Peyer's patch (tissue), 4 donors: ENCODE measurements at regions not wholly inside any gene's neighbourhood (a gene's known extent, or its start where the extent isn't known, plus 50 kb on each side); places are given as distances from the start of the nearest gene placed in this dataset.

Experiments
- DNase-seq, 3 donors: peaks; one replicate each; pipeline ENCODE4 v3.0.0-alpha.2; 2017 to 2019
- H3K27ac ChIP-seq, 4 donors: fragments of 200-600 bp; sonication (generic); one replicate each; pipeline ENCODE4 v1.5.1; 2016 to 2019
- H3K27me3 ChIP-seq, 2 donors: fragments of 200-600 bp; sonication (generic); one replicate each; pipeline ENCODE4 v1.5.1; 2019
- H3K36me3 ChIP-seq, 3 donors: fragments of 200-600 bp; sonication (generic); one replicate each; pipeline ENCODE4 v1.5.1; 2016 to 2019
- H3K4me1 ChIP-seq, 4 donors: fragments of 200-600 bp; sonication (generic); one replicate each; pipeline ENCODE4 v1.5.1; 2016 to 2019
- H3K4me3 ChIP-seq, 4 donors: fragments of 200-600 bp; sonication (generic); 1 replicate in 3 of 4; 2 replicates in 1 of 4; pipeline ENCODE4 v1.5.1; 2016 to 2019; ENCODE audit warnings: mild to moderate bottlenecking in 1 of 4
- H3K9me3 ChIP-seq, 4 donors: fragments of 200-600 bp; sonication (generic); one replicate each; pipeline ENCODE4 v1.5.1; 2016 to 2019; ENCODE audit warnings: mild to moderate bottlenecking in 1 of 4
- POLR2A ChIP-seq, 2 donors: fragments of 450-650 bp; IDR thresholded peaks; one replicate each; pipeline ENCODE4 v1.5.1; 2017; ENCODE audit warnings: antibody characterized with exemption in 2 of 2, mild to moderate bottlenecking in 2 of 2, moderate library complexity in 2 of 2
- TF ChIP-seq, protein P1 (sequence below), 6 experiments: fragments of 450-650 bp in 4 of 6; fragments of 200-600 bp in 2 of 6; sonication (generic) in 1 of 6; IDR thresholded peaks; one replicate each; pipeline ENCODE4 v1.5.1; 2017 to 2019; ENCODE audit warnings: antibody characterized with exemption in 6 of 6, mild to moderate bottlenecking in 3 of 6, moderate library complexity in 1 of 6

DNA sequence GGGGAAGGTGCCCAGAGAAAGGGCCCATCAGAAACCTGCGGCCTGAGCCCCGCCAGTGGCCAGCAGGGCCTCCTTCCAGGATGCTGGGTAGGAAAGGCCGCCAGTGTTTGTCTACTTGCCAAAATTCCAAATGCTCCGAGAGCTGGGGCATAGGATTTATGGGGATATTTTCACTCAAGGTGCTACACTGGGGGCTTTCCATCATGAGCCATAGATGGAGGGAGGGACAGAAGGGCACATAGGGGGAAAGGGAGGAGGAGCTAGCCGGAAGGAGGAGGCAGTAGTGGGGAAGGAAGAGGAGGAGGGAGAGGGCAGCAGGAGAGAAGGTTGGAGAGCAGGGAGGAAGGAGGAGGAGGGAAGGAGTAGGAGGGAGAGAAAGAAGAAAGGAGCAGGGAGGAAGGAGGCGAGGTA is 494.7 kb upstream of the PROK2 start:
- no peak for TF ChIP-seq POLR2A (IDR thresholded peaks at IDR 0.05)
- TF ChIP-seq, protein P1, sequence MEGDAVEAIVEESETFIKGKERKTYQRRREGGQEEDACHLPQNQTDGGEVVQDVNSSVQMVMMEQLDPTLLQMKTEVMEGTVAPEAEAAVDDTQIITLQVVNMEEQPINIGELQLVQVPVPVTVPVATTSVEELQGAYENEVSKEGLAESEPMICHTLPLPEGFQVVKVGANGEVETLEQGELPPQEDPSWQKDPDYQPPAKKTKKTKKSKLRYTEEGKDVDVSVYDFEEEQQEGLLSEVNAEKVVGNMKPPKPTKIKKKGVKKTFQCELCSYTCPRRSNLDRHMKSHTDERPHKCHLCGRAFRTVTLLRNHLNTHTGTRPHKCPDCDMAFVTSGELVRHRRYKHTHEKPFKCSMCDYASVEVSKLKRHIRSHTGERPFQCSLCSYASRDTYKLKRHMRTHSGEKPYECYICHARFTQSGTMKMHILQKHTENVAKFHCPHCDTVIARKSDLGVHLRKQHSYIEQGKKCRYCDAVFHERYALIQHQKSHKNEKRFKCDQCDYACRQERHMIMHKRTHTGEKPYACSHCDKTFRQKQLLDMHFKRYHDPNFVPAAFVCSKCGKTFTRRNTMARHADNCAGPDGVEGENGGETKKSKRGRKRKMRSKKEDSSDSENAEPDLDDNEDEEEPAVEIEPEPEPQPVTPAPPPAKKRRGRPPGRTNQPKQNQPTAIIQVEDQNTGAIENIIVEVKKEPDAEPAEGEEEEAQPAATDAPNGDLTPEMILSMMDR (IDR thresholded peaks at IDR 0.05): no peak
- H3K27me3 ChIP-seq: no peaks in the 10 kb centered on the region
- DNase-seq: no peak
- peaks cover 0 to 5% (median 0%) of the 10 kb centered on the region in 4 donors for H3K9me3 ChIP-seq
- H3K4me1 ChIP-seq: peaks cover 0 to 6% (median 2%) of the 10 kb centered on the region in 4 donors
- H3K4me3 ChIP-seq: no peak overlapping the region
- H3K36me3 ChIP-seq: no peaks in the 10 kb centered on the region
- H3K27ac ChIP-seq: peak overlapping the region in 1 of 4 donors; percentile 1

GRCh38 chr3:72279068-72279604 is 494.2 kb upstream of the PROK2 start:
- no peak overlapping the region for H3K4me3 ChIP-seq
- H3K9me3 ChIP-seq: peaks cover 0 to 5% (median 0%) of the 10 kb centered on the region in 4 donors
- H3K27ac ChIP-seq: peak overlapping the region in 1 of 4 donors; percentile 1
- no peak for DNase-seq
- no peaks in the 10 kb centered on the region for H3K36me3 ChIP-seq
- no peaks in the 10 kb centered on the region for H3K27me3 ChIP-seq
- peaks cover 0 to 9% (median 4%) of the 10 kb centered on the region in 4 donors for H3K4me1 ChIP-seq
- no peak for TF ChIP-seq POLR2A (IDR thresholded peaks at IDR 0.05)
- TF ChIP-seq, protein P1 (IDR thresholded peaks at IDR 0.05): no peak

DNA sequence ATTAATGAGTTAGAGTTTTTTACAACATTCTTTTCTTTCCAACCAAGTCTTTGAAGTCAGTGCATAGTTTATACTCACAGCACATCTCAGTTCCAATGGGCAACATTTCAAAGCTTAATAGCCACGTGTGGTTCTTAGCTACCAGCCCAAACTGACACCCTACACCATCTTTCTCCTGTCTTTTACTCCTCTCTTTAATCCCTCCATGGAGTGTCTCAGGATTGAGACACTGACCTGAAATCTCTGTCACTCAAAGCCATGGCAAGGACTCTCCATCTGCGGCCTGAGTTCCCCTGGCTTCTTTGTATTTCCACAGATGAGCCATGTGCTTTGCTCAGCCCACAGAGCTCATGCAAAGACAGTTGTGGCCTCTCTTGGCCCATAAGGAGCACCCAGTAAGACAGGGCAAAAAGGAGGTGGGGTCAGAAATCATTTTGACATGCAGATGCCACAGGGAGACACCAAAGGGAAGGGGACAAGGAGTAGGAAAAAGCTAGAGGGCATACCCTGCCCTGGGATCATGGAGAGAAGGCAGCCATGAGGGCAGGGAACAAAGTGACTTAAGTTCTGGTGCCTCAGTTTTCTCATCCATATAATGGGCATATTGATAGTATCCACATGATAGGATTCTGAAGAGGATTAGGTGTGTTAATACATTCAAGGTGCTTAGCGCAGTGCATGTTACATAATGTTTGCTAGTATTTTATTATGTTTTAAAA is 493.6 kb upstream of the PROK2 start:
- Histone ChIP-seq H3K4me1 (peaks cover 0 to 15% (median 8%) of the 10 kb centered on the region in 4 donors), H3K27ac (no peak overlapping the region), H3K9me3 (peaks cover 0 to 5% (median 0%) of the 10 kb centered on the region in 4 donors), H3K36me3 (no peaks in the 10 kb centered on the region), H3K4me3 (no peak overlapping the region), H3K27me3 (no peaks in the 10 kb centered on the region)
- DNase-seq: no peak
- TF ChIP-seq POLR2A (IDR thresholded peaks at IDR 0.05): no peak
- TF ChIP-seq, protein P1 (IDR thresholded peaks at IDR 0.05): no peak

- Histone ChIP-seq H3K4me3 (no peak overlapping the region), H3K27ac (no peak overlapping the region), H3K27me3 (no peaks in the 10 kb centered on the region), H3K9me3 (no peaks in the 10 kb centered on the region), H3K4me1 (peaks cover 0 to 20% (median 8%) of the 10 kb centered on the region in 4 donors), H3K36me3 (no peaks in the 10 kb centered on the region)
- TF ChIP-seq POLR2A (IDR thresholded peaks at IDR 0.05): no peak
- TF ChIP-seq, protein P1 (IDR thresholded peaks at IDR 0.05): no peak
- DNase-seq: no peak
Observed at GRCh38 chr3:72277710-72278109, 492.8 kb upstream of the PROK2 start.

DNA sequence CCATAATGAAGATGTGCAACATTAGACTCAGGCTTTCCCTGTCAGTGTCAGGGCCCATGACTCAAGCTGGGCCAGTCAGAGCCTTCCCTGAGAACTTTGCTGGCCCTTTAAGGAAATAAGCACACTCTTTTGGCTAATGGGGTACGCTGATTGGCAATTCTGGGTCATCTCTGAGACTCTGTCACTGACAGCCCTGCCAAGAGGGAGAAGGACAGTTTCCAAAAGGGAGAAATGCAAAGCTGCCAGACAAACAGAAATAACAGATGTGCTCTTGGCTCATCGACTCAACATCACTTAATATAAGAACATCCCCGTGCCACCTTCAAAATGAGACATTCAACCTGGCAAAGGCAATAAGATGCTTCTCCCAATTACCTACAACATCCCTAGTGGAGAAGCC is 491.9 kb upstream of the PROK2 start:
- Histone ChIP-seq H3K27me3 (no peaks in the 10 kb centered on the region), H3K4me1 (peaks cover 0 to 20% (median 8%) of the 10 kb centered on the region in 4 donors), H3K27ac (no peak overlapping the region), H3K4me3 (no peak overlapping the region), H3K9me3 (no peaks in the 10 kb centered on the region), H3K36me3 (no peaks in the 10 kb centered on the region)
- TF ChIP-seq, protein P1 (IDR thresholded peaks at IDR 0.05): no peak
- no peak for TF ChIP-seq POLR2A (IDR thresholded peaks at IDR 0.05)
- no peak for DNase-seq
